ENCODE measurements at regions not wholly inside any gene's neighbourhood (a gene's known extent, or its start where the extent isn't known, plus 50 kb on each side); places are given as distances from the start of the nearest gene placed in this dataset.

GRCh38 chr14:51582437-51582836 is 69.3 kb upstream of the FRMD6 start:
- TF ChIP-seq MAX (IDR thresholded peaks at IDR 0.05), result no peak
- no peak for TF ChIP-seq RAD21 (IDR thresholded peaks at IDR 0.05; ENCODE audit: low read depth)
- no peak for TF ChIP-seq YY1 (IDR thresholded peaks at IDR 0.05; ENCODE audit: low read depth)
- TF ChIP-seq EP300 (IDR thresholded peaks at IDR 0.05; ENCODE audit: borderline replicate concordance), result no peak
- TF ChIP-seq CEBPB (IDR thresholded peaks at IDR 0.05), result no peak
- TF ChIP-seq REST (IDR thresholded peaks at IDR 0.05; ENCODE audit: low read depth), result no peak
- no peak for TF ChIP-seq TEAD4 (IDR thresholded peaks at IDR 0.05)
- TF ChIP-seq USF1 (IDR thresholded peaks at IDR 0.05), result no peak
- TF ChIP-seq FOXM1 (IDR thresholded peaks at IDR 0.05; ENCODE audit: borderline replicate concordance, low read depth), result no peak
- no peak for TF ChIP-seq TAF1 (IDR thresholded peaks at IDR 0.05; ENCODE audit: low read depth)
- no peak for TF ChIP-seq NFIC (IDR thresholded peaks at IDR 0.05)
- TF ChIP-seq ZBTB7A (IDR thresholded peaks at IDR 0.05; ENCODE audit: low read depth), result no peak
- no peak for TF ChIP-seq TCF12 (IDR thresholded peaks at IDR 0.05; ENCODE audit: low read depth)
